22Rv1 (cell line): ENCODE measurements at regions not wholly inside any gene's neighbourhood (a gene's known extent, or its start where the extent isn't known, plus 50 kb on each side); places are given as distances from the start of the nearest gene placed in this dataset.

ENCODE experiments used
- ZFX ChIP-seq: fragments of 450-650 bp; IDR thresholded peaks from 2 replicates; pipeline ENCODE4 v1.6.1; 2017; ENCODE audit warnings: antibody characterized with exemption, borderline replicate concordance
- TF ChIP-seq, protein P1 (sequence below): fragments of 450-650 bp; IDR thresholded peaks from 2 replicates; pipeline ENCODE4 v1.5.1; 2017; ENCODE audit warnings: mild to moderate bottlenecking

- TF ChIP-seq, protein P1, sequence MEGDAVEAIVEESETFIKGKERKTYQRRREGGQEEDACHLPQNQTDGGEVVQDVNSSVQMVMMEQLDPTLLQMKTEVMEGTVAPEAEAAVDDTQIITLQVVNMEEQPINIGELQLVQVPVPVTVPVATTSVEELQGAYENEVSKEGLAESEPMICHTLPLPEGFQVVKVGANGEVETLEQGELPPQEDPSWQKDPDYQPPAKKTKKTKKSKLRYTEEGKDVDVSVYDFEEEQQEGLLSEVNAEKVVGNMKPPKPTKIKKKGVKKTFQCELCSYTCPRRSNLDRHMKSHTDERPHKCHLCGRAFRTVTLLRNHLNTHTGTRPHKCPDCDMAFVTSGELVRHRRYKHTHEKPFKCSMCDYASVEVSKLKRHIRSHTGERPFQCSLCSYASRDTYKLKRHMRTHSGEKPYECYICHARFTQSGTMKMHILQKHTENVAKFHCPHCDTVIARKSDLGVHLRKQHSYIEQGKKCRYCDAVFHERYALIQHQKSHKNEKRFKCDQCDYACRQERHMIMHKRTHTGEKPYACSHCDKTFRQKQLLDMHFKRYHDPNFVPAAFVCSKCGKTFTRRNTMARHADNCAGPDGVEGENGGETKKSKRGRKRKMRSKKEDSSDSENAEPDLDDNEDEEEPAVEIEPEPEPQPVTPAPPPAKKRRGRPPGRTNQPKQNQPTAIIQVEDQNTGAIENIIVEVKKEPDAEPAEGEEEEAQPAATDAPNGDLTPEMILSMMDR = no peak
- TF ChIP-seq ZFX = no peak
Observed at GRCh38 chr17:83145831-83146230, 66.4 kb downstream of the METRNL start.
